ENCODE measurements at regions not wholly inside any gene's neighbourhood (a gene's known extent, or its start where the extent isn't known, plus 50 kb on each side); places are given as distances from the start of the nearest gene placed in this dataset.

DNA sequence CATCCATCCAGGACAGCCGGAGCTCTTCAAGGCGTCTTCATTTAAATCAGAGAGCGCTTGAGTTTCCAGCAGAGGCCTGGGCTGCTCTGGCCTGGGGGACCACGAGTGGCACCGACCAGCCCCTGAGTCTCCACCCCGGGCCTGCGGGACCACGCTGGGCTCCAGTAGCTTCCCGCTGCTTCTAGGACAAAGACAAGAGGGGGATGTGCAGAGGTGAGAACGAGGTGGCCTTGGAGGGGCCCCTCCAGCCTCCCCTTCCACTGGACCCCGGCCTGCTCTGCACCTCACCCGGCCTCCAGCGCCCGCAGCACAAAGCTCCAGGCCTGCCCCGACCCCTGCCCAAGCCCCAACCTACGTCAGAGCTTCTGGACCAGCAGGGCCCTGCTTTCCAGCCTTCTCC lies 81.6 kb downstream of the IRX2 start:
- Mint-ChIP-seq H3K4me1 (peaks cover 3% of the 10 kb centered on the region; the same call in 1 of the 3 replicates), H3K36me3 (ENCODE audit: low read depth) (no peaks in the 10 kb centered on the region), H3K27ac (no peak overlapping the region), H3K4me3 (no peak overlapping the region), H3K9me3 (no peaks in the 10 kb centered on the region), H3K27me3 (ENCODE audit: insufficient read depth, low read depth, poor library complexity) (peaks cover 2% of the 10 kb centered on the region)
- H4K20me1 ChIP-seq (replicated peaks; ENCODE audit: insufficient read depth), result no peaks in the 10 kb centered on the region
- H3K27me3 ChIP-seq (ENCODE audit: insufficient read depth), result no peaks in the 10 kb centered on the region
- no peak overlapping the region for H3K4me3 ChIP-seq
- no peaks in the 10 kb centered on the region for H3K79me2 ChIP-seq (replicated peaks; ENCODE audit: insufficient read depth)
- TF ChIP-seq STAT1 (IDR thresholded peaks at IDR 0.05; ENCODE audit: unreplicated experiment), result no peak
- TF ChIP-seq, protein P1, sequence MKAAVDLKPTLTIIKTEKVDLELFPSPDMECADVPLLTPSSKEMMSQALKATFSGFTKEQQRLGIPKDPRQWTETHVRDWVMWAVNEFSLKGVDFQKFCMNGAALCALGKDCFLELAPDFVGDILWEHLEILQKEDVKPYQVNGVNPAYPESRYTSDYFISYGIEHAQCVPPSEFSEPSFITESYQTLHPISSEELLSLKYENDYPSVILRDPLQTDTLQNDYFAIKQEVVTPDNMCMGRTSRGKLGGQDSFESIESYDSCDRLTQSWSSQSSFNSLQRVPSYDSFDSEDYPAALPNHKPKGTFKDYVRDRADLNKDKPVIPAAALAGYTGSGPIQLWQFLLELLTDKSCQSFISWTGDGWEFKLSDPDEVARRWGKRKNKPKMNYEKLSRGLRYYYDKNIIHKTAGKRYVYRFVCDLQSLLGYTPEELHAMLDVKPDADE (IDR thresholded peaks at IDR 0.05), result no peak
- TF ChIP-seq, protein P2, sequence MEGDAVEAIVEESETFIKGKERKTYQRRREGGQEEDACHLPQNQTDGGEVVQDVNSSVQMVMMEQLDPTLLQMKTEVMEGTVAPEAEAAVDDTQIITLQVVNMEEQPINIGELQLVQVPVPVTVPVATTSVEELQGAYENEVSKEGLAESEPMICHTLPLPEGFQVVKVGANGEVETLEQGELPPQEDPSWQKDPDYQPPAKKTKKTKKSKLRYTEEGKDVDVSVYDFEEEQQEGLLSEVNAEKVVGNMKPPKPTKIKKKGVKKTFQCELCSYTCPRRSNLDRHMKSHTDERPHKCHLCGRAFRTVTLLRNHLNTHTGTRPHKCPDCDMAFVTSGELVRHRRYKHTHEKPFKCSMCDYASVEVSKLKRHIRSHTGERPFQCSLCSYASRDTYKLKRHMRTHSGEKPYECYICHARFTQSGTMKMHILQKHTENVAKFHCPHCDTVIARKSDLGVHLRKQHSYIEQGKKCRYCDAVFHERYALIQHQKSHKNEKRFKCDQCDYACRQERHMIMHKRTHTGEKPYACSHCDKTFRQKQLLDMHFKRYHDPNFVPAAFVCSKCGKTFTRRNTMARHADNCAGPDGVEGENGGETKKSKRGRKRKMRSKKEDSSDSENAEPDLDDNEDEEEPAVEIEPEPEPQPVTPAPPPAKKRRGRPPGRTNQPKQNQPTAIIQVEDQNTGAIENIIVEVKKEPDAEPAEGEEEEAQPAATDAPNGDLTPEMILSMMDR (conservative IDR thresholded peaks at IDR 0.05; ENCODE audit: low read depth in 2 of 2), result no peak
- TF ChIP-seq EZH2 (IDR thresholded peaks at IDR 0.05; ENCODE audit: low read depth, unreplicated experiment), result no peak
- TF ChIP-seq JUNB (IDR thresholded peaks at IDR 0.05; ENCODE audit: unreplicated experiment), result no peak
- TF ChIP-seq NANOG (IDR thresholded peaks at IDR 0.05; ENCODE audit: borderline replicate concordance), result no peak
- TF ChIP-seq EZH2phosphoT487 (IDR thresholded peaks at IDR 0.05; ENCODE audit: unreplicated experiment), result no peak
- TF ChIP-seq ZNF114 (CRISPR knock-in tag; IDR thresholded peaks at IDR 0.05), result no peak
- no peaks in the 10 kb centered on the region for H3K4me1 ChIP-seq (ENCODE audit: insufficient read depth)
- no peaks in the 10 kb centered on the region for H3F3A ChIP-seq (replicated peaks; ENCODE audit: low read depth)
- no peak overlapping the region for H3K4me2 ChIP-seq
- no peaks in the 10 kb centered on the region for H3K9me2 ChIP-seq (ENCODE audit: insufficient read depth)
- H2AFZ ChIP-seq, result no peak overlapping the region
- no peak overlapping the region for H3K27ac ChIP-seq (ENCODE audit: low read depth)
- ATAC-seq (no peak), DNase-seq (ENCODE audit: low spot score) (no peak)
- no peaks in the 10 kb centered on the region for H3K36me3 ChIP-seq (ENCODE audit: insufficient read depth)

DNA sequence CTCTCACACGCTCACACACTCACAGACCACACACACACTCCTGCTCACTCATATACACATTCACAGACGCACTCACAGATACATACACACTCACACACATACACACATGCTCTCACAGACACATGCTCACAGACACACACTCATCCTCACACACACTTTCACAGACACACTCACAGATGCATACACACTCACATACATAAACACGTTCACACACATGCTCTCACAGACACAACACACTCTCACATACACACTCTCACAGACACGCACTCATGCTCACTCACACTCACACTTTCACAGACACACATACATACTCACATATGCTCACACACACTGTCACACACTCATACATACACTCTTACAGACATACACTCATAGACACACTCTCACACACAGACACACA lies 82.2 kb downstream of the IRX2 start:
- Histone ChIP-seq H3K4me2 (no peak overlapping the region), H3K36me3 (ENCODE audit: insufficient read depth) (no peaks in the 10 kb centered on the region), H3K9me2 (ENCODE audit: insufficient read depth) (no peaks in the 10 kb centered on the region), H3K27ac (ENCODE audit: low read depth) (no peak overlapping the region), H3K4me3 (no peak overlapping the region), H3K4me1 (ENCODE audit: insufficient read depth) (no peaks in the 10 kb centered on the region), H3F3A (replicated peaks; ENCODE audit: low read depth) (no peaks in the 10 kb centered on the region), H4K20me1 (replicated peaks; ENCODE audit: insufficient read depth) (no peaks in the 10 kb centered on the region), H3K79me2 (replicated peaks; ENCODE audit: insufficient read depth) (no peaks in the 10 kb centered on the region), H3K27me3 (ENCODE audit: insufficient read depth) (no peaks in the 10 kb centered on the region), H2AFZ (no peak overlapping the region)
- ATAC-seq (no peak), DNase-seq (ENCODE audit: low spot score) (no peak)
- Mint-ChIP-seq H3K36me3 (ENCODE audit: low read depth) (no peaks in the 10 kb centered on the region), H3K27ac (no peak overlapping the region), H3K27me3 (ENCODE audit: insufficient read depth, low read depth, poor library complexity) (peaks cover 4% of the 10 kb centered on the region), H3K4me1 (peaks cover 3% of the 10 kb centered on the region; the same call in 1 of the 3 replicates), H3K9me3 (no peaks in the 10 kb centered on the region), H3K4me3 (no peak overlapping the region)
- TF ChIP-seq CREB1 (CRISPR knock-in tag; IDR thresholded peaks at IDR 0.05; ENCODE audit: low read depth), result no peak
- no peak for TF ChIP-seq ZNF114 (CRISPR knock-in tag; IDR thresholded peaks at IDR 0.05)

Measured in GM23338 (cell line).